ENCODE measurements at regions not wholly inside any gene's neighbourhood (a gene's known extent, or its start where the extent isn't known, plus 50 kb on each side); places are given as distances from the start of the nearest gene placed in this dataset.

DNA sequence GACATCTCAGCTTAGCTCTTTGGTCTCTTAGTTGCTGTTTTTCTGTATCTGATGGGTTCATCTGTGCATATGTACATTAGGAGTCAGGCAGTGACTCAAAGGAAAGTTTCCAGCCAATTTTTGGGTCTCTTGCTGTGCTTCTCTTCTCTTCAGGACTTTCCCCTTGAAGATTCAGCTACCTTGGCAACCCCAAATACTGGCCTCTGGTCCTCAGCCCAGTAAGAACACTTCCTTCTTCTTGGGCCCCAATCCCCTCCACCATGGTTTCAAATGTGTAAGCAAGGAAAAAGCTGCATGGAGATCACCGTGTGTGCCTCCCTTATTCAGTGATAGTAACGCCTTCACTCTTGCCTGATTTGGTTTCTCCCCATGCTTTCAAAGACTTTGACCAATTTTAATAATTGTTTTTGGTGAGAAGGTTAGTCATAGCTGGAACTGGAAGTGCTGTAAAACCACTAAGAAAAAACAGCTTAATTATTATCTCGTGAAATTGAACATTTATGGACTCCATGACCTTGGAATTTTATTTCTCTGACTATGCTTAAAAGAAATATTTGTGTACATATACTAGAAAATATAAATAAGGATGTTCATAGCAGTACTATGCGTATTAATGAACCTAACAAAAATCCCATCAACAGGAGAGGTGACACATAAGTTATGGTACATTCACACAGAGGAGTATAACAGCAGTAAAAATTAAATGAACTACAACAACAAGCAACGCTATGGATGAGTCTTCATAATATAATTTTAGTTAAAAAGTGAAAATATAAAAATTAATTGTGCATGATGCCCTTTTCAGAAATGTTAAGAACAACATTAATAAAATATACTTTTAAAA, 125.3 kb upstream of the BCL6 start:
- TF ChIP-seq, protein P1, sequence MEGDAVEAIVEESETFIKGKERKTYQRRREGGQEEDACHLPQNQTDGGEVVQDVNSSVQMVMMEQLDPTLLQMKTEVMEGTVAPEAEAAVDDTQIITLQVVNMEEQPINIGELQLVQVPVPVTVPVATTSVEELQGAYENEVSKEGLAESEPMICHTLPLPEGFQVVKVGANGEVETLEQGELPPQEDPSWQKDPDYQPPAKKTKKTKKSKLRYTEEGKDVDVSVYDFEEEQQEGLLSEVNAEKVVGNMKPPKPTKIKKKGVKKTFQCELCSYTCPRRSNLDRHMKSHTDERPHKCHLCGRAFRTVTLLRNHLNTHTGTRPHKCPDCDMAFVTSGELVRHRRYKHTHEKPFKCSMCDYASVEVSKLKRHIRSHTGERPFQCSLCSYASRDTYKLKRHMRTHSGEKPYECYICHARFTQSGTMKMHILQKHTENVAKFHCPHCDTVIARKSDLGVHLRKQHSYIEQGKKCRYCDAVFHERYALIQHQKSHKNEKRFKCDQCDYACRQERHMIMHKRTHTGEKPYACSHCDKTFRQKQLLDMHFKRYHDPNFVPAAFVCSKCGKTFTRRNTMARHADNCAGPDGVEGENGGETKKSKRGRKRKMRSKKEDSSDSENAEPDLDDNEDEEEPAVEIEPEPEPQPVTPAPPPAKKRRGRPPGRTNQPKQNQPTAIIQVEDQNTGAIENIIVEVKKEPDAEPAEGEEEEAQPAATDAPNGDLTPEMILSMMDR (IDR thresholded peaks at IDR 0.05 in 4 of 5, conservative IDR thresholded peaks at IDR 0.05 in 1 of 5): no peak
- no peak for TF ChIP-seq POLR2A (IDR thresholded peaks at IDR 0.05)

All from gastrocnemius medialis (tissue), 4 donors.